ENCODE measurements at regions not wholly inside any gene's neighbourhood (a gene's known extent, or its start where the extent isn't known, plus 50 kb on each side); places are given as distances from the start of the nearest gene placed in this dataset.

DNA sequence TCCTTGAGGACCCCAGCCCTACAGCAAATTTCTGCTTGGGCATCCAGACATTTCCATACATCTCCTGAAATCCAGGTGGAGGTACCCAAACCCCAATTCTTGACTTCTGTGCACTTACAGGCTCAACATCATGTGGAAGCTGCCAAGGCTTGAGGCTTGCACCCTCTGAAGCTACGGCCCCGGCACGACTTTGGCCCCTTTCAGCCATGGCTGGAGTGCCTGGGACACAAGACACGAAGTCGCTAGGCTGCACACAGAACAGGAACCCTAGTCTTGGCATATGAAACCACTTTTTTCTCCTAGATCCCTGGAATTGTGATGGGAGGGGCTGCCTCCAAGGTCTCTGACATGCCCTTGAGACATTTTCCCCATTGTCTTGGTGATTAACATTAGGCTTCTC, 1417.7 kb downstream of the ARAP2 start:
- Histone ChIP-seq H3K4me3 (ENCODE audit: extremely low read depth in 1 of 4, insufficient read depth in 2 of 4, low read depth in 3 of 4, low read length in 4 of 4) (no peak overlapping the region), H3K9me3 (ENCODE audit: insufficient read depth in 2 of 2, low read depth in 1 of 2, low read length in 1 of 2) (peaks cover 0 to 2% of the 10 kb centered on the region in 2 experiments; a peak in 1 of 4 replicates), H4K20me1 (replicated peaks in 1 of 2; ENCODE audit: control insufficient read depth in 1 of 2, insufficient read depth in 2 of 2, low read length in 2 of 2) (no peaks in the 10 kb centered on the region), H3K4me1 (replicated peaks in 1 of 4; ENCODE audit: control insufficient read depth in 3 of 4, insufficient read depth in 4 of 4, low read length in 3 of 4) (no peaks in the 10 kb centered on the region), H4K91ac (replicated peaks; ENCODE audit: insufficient read length, low read length) (no peak overlapping the region), H3K79me1 (ENCODE audit: low read depth, low read length) (no peaks in the 10 kb centered on the region), H3K27ac (ENCODE audit: low read depth, low read length) (no peak overlapping the region), H3K23me2 (ENCODE audit: low read depth, low read length) (no peaks in the 10 kb centered on the region), H2BK20ac (ENCODE audit: low read length) (no peak overlapping the region), H2AK5ac (ENCODE audit: low read depth, low read length) (no peak overlapping the region), H2BK120ac (replicated peaks; ENCODE audit: low read depth, low read length) (no peak overlapping the region), H3K18ac (ENCODE audit: extremely low read depth, low read length) (no peak overlapping the region), H3K9ac (replicated peaks in 1 of 4; ENCODE audit: extremely low read depth in 1 of 4, low read depth in 3 of 4, low read length in 3 of 4) (no peak overlapping the region), H3K14ac (ENCODE audit: insufficient read length) (no peak overlapping the region), H4K5ac (ENCODE audit: insufficient read length, low read depth, low read length) (no peak overlapping the region), H4K8ac (ENCODE audit: extremely low read depth, insufficient read depth, low read length) (no peak overlapping the region), H3K79me2 (ENCODE audit: control insufficient read depth in 1 of 2, insufficient read depth in 2 of 2, low read length in 2 of 2) (no peaks in the 10 kb centered on the region), H2AFZ (ENCODE audit: low read length) (no peak overlapping the region), H3K23ac (ENCODE audit: insufficient read length) (no peak overlapping the region), H3K56ac (replicated peaks; ENCODE audit: insufficient read length, low read depth, low read length) (no peak overlapping the region), H3K4ac (replicated peaks; ENCODE audit: insufficient read length, low read depth, low read length) (no peak overlapping the region), H3K36me3 (ENCODE audit: control insufficient read depth in 2 of 4, insufficient read depth in 4 of 4, low read length in 3 of 4) (no peaks in the 10 kb centered on the region), H2BK15ac (ENCODE audit: low read length) (no peak overlapping the region), H3K27me3 (replicated peaks in 1 of 4; ENCODE audit: control insufficient read depth in 3 of 4, extremely low read depth in 1 of 4, insufficient read depth in 3 of 4, low read length in 3 of 4) (no peaks in the 10 kb centered on the region), H2BK5ac (ENCODE audit: low read depth, low read length) (no peak overlapping the region), H3K4me2 (ENCODE audit: insufficient read depth in 1 of 2, low read depth in 2 of 2, low read length in 2 of 2) (no peak overlapping the region), H2BK12ac (ENCODE audit: low read depth, low read length) (no peak overlapping the region)
- TF ChIP-seq KDM5A (IDR thresholded peaks at IDR 0.05; ENCODE audit: low read length) (no peak), RNF2 (IDR thresholded peaks at IDR 0.05; ENCODE audit: borderline replicate concordance, low read depth, low read length, missing control alignments, poor library complexity, severe bottlenecking) (no peak)
- WGBS, 2 experiments (ENCODE audit: extremely low coverage in 1 of 2, insufficient coverage in 1 of 2, insufficient read length in 1 of 2, insufficient replicate concordance in 2 of 2, low coverage in 1 of 2, low lambda C conversion rate in 2 of 2, missing lambda C conversion rate in 1 of 2) = 95% methylated on average over 5 of the region's 5 CpGs; no CpG with 5 or more reads in 1 of the 2 experiments
- FAIRE-seq (no peak), DNase-seq (ENCODE audit: low read depth in 1 of 2, low spot score in 2 of 2) (no peak)
- ChIA-PET POLR2A (ENCODE audit: partially characterized antibody) (no interaction called here), CTCF (ENCODE audit: partially characterized antibody) (no interaction called here)
